IPS-NIHi11 (cell line): ENCODE measurements at regions not wholly inside any gene's neighbourhood (a gene's known extent, or its start where the extent isn't known, plus 50 kb on each side); places are given as distances from the start of the nearest gene placed in this dataset.
A peak's percentile ranks its signal among the peaks of the same experiment; 100 is the strongest.
"Not testable (repeated sequence)": the region's sequence is repeated elsewhere in the genome, so short reads cannot be mapped to it uniquely, and the experiment has no call there.

ENCODE experiments used
- DNase-seq: peaks from one replicate; pipeline ENCODE4 v3.0.0; 2012; ENCODE audit warnings: mixed read lengths, low spot score

DNA sequence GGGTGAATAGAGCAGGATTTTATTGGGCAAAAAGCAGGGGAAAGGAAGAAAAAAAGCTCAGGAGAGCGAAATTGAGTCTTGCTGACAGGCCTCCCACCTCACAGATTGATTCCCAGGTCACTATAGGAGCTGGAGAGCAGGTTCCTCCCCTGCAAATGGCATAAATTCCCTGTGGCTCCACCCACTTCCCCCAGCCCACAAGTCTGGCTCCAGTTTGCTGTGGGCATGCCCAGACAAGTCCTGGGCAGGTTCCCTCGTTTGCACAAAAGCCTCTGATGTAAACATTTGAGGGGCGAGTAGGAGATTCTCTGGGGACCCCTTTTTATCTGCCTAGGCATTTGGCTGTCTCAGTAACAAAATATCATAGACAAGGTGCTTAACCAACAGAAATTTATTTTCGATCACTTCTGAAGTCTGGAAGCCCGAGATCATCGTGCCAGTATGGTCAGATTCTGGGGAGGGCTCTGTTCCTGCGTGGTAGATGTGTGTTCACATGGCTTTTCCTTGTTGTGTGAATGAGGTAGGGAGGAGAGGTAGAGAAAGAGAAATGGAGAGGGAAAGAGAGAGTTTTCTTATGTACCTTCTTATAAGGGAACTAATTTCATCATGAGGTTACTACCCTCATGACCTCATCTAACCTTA is 614.5 kb downstream of the MAT2B start:
- DNase-seq: peak; percentile 22

- no peak for DNase-seq
Observed at GRCh38 chr5:164127527-164127926, 622.1 kb downstream of the MAT2B start.

GRCh38 chr5:164132358-164132757 is 626.9 kb downstream of the MAT2B start:
- DNase-seq: no peak

- DNase-seq: no peak
Observed at GRCh38 chr5:164137095-164137494, 631.7 kb downstream of the MAT2B start.

DNA sequence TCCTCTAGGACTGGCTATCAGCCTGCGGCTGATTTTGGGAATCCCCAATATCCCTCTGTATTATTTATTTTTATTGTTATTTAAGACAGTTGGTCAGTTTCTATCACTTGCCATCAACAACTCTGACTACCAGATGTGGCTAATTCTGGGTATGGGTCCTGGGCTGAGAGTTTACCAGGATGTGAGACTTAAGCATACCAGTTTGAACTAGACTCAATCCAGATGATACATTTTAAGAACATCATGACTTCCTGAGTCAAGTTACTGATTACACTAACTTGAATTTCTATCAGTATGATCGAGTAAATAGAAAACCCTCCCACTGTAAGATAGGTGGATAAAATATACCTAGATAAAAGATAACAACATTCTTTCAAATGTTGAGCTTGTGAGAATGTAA is 634.0 kb downstream of the MAT2B start:
- DNase-seq: no peak

DNA sequence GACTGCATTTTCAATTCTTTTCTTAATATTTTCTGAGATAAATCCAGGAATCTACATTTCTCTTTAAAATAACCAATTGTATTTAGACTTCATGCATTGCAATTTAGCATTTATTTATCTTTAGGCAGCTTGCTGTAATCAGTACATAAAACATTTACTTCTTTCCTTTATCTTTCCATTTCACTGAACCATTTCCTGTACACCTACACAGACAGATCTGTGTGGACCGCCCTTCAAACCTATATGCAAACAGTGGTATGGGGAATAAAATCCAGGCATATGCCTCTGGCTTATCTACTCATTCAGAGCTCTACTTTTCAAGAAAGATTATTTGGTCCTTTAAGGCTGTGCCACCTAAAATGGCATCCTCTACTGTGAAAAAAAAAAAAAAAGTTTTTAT is 640.0 kb downstream of the MAT2B start:
- DNase-seq: no peak

GRCh38 chr5:164146223-164146622 is 640.8 kb downstream of the MAT2B start:
- DNase-seq: no peak

- DNase-seq: peak; percentile 14
Observed at GRCh38 chr5:164148292-164148691, 642.9 kb downstream of the MAT2B start.

DNA sequence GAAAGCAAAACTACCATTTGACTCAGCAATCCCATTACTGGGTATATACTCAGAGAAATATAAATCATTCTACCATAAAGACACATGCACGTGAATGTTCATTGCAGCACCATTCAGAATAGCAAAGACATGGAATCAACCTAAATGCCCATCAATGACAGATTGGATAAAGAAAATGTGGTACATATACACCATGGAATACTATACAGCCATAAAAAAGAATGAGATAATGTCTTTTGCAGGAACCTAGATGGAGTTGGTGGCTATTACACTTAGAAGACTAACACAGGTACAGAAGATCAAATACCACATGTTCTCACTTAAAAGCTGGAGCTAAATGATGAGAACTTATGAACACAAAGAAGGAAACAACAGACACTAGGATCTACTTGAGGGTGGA is 647.1 kb downstream of the MAT2B start:
- not testable (repeated sequence) for DNase-seq

DNA sequence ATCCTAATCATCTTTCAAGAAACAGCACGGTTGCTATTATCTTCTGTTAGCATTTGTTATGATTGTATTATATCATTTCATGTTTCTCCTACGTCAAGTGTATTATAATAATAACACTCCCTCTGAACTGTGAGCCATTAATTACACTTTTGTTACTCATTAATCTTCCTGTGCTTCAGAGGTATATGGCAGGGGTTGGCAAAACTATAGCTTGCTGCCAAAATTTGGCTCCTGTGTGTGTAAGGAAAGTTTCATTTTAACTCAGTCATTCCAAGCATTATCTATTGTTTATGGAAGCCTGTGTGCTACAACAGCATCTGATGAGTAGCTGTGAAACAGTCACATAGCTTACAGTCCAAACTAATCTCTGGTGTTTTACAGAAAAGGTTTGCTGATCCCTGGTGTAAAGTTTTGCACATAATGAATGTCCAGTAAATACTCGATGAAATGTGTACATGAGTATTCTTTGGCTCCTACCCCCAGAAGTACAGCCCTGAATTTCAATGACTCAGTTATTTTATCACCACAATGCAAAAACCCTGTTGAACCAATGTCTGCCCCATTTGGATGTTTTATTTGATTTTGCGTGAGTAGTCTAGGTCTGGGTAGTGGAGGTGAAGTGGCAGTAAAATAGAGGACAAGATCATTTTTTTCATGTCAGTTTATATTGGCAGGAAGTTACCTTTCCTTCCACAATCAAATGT is 648.2 kb downstream of the MAT2B start:
- no peak for DNase-seq

GRCh38 chr5:164170814-164171213 is 665.4 kb downstream of the MAT2B start:
- DNase-seq: no peak

DNA sequence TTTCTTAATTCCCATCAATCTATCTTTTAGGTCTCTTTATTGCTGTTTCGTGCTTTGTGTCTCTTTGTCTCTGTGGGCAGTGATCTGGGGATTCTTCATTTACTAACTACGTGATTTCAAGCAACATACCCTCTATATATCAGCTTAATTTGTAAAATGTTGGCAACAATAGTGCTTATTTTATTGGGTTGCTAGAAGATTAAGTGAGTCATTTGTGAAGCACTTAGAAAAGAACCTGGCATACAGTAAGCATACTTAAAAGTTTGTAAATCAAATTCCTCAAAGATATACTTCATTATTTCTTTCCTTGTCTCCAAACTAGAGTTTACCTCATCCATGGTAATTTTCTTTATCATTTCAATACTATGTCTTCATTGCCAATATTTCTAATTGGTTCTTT is 669.7 kb downstream of the MAT2B start:
- DNase-seq: no peak

GRCh38 chr5:164179406-164179805 is 674.0 kb downstream of the MAT2B start:
- no peak for DNase-seq

- no peak for DNase-seq
Observed at GRCh38 chr5:164181604-164182003, 676.2 kb downstream of the MAT2B start.

GRCh38 chr5:164184158-164184557 is 678.7 kb downstream of the MAT2B start:
- peak; percentile 22 for DNase-seq

GRCh38 chr5:164185000-164185399 is 679.6 kb downstream of the MAT2B start:
- no peak for DNase-seq

DNA sequence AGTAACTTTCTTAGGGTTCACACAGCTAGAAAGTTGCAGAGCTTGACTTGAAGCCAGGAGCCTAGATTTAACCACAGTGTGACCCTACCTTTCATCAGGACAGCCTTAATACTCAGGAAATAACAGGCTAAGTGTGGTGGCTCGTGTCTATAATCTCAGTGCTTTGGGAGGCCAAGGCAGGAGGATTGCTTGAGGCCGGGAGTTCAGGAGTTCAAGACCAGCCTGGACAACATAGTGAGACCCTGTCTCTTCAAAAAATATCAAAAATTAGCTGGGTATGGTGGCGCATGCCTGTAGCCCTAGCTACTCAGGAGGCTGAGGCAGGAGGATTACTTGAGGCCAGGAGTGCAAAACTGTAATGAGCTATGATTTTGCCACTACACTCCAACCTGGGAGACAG is 681.1 kb downstream of the MAT2B start:
- DNase-seq: no peak

DNA sequence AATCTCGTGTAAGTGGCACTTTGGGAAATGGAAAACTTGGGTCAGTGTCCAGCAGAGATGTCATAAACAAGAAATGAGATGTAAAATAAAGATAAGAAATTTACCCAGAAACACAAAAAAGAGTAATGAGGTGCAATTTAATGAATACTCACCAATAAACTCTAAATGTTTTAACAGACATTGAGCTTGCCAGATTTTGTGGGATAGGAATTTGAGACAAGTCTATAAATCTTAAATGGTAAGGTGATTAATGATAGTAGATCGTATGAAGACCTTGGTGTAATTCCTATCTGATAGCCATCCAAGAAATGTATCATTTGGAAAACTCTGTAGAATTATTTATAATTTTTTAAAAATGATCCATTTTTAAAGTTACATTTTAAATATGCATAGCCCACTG is 682.4 kb downstream of the MAT2B start:
- DNase-seq: no peak

GRCh38 chr5:164188733-164189148 is 683.3 kb downstream of the MAT2B start:
- DNase-seq: no peak

GRCh38 chr5:164191240-164191639 is 685.8 kb downstream of the MAT2B start:
- DNase-seq: no peak

- DNase-seq: no peak
Observed at GRCh38 chr5:164202338-164202737, 696.9 kb downstream of the MAT2B start.

GRCh38 chr5:164203581-164204225 is 698.3 kb downstream of the MAT2B start:
- DNase-seq: no peak

GRCh38 chr5:164204338-164204946 is 699.0 kb downstream of the MAT2B start:
- DNase-seq: no peak
